H1 (cell line): ENCODE measurements at regions not wholly inside any gene's neighbourhood (a gene's known extent, or its start where the extent isn't known, plus 50 kb on each side); places are given as distances from the start of the nearest gene placed in this dataset.

Source experiments
- CBX5 ChIP-seq: fragments of 300-800, 300-1000 bp; sonication (generic); IDR thresholded peaks from 2 replicates; pipeline ENCODE4 v1.7.1; 2016; ENCODE audit warnings: antibody characterized with exemption, low read length, low read depth
- CBX8 ChIP-seq: fragments of 300-800, 300-1000 bp; sonication (generic); IDR thresholded peaks from 2 replicates; pipeline ENCODE4 v1.7.1; 2016; ENCODE audit warnings: low read depth, low read length, borderline replicate concordance
- CTCF ChIP-seq, 3 experiments: IDR thresholded peaks; 1 replicate in 2 of 3; 2 replicates in 1 of 3; pipeline versions ENCODE4 v1.5.1 to v1.6.1; 2011; ENCODE audit warnings: low read length in 3 of 3, mild to moderate bottlenecking in 3 of 3, inconsistent platforms in 2 of 3, low read depth in 1 of 3, moderate library complexity in 1 of 3; ENCODE audit not compliant: insufficient read depth in 1 of 3; ENCODE audit errors: control extremely low read depth in 1 of 3
- EGR1 ChIP-seq: IDR thresholded peaks from 2 replicates; pipeline ENCODE4 v1.6.1; 2011; ENCODE audit warnings: low read depth, low read length, borderline replicate concordance
- EP300 ChIP-seq, 2 experiments: IDR thresholded peaks; 1 replicate in 1 of 2; 2 replicates in 1 of 2; pipeline ENCODE4 v1.6.1; 2011 to 2012; ENCODE audit warnings: low read depth in 2 of 2, low read length in 2 of 2, mild to moderate bottlenecking in 2 of 2, borderline replicate concordance in 1 of 2, inconsistent platforms in 1 of 2, moderate library complexity in 1 of 2
- EZH2 ChIP-seq: fragments of 200-600 bp; sonication (generic); IDR thresholded peaks from 2 replicates; pipeline ENCODE4 v1.7.1; 2012; ENCODE audit warnings: low read depth, mild to moderate bottlenecking, moderate library complexity, low read length, inconsistent platforms; ENCODE audit not compliant: severe bottlenecking
- POLR2A ChIP-seq, 2 experiments: IDR thresholded peaks; 1 replicate in 1 of 2; 2 replicates in 1 of 2; pipeline ENCODE4 v1.6.1; 2011; ENCODE audit warnings: low read depth in 2 of 2, low read length in 2 of 2, mild to moderate bottlenecking in 2 of 2; ENCODE audit errors: control extremely low read depth in 1 of 2
- RFX5 ChIP-seq: IDR thresholded peaks from 2 replicates; pipeline ENCODE4 v1.6.1; 2011; ENCODE audit warnings: low read depth, low read length, improper control_type of control experiment, borderline replicate concordance
- SP1 ChIP-seq: IDR thresholded peaks from 2 replicates; pipeline ENCODE4 v1.6.1; 2011; ENCODE audit warnings: low read depth, low read length
- TCF12 ChIP-seq: IDR thresholded peaks from 2 replicates; pipeline ENCODE4 v1.6.1; 2011; ENCODE audit warnings: low read depth, mild to moderate bottlenecking, low read length

GRCh38 chr5:91469517-91470165 lies 86.5 kb upstream of the ARRDC3 start:
- TF ChIP-seq POLR2A (IDR thresholded peaks at IDR 0.05; ENCODE audit: control extremely low read depth in 1 of 2, low read depth in 2 of 2, low read length in 2 of 2) (no peak), CTCF (IDR thresholded peaks at IDR 0.05; ENCODE audit: control extremely low read depth in 1 of 3, insufficient read depth in 1 of 3, low read depth in 1 of 3, low read length in 3 of 3) (no peak), EP300 (IDR thresholded peaks at IDR 0.05; ENCODE audit: borderline replicate concordance in 1 of 2, low read depth in 2 of 2, low read length in 2 of 2) (no peak), CBX5 (no peak), SP1 (no peak), RFX5 (no peak), EZH2 (no peak), CBX8 (no peak), TCF12 (no peak), EGR1 (no peak)
